ENCODE measurements at regions not wholly inside any gene's neighbourhood (a gene's known extent, or its start where the extent isn't known, plus 50 kb on each side); places are given as distances from the start of the nearest gene placed in this dataset.

DNA sequence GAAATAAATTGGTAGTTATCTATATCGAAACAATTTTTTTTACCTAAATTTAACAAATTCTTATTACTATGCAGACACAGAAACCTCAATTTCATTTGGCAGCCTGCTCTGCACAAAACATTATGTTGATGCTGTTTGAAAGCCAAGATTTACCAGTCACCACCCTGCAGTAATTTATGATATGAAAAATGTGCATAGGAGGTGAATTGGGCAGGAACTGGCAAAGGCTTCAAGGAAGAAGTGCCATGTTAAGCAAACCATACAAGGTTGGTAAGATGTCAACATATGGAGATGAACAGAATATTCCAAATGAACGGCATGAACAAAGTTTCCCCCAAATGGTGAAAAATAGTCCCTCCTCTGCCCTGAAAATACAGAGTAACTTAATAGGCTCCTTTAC is 54.2 kb upstream of the TAB2 start:
- TF ChIP-seq EP300 (IDR thresholded peaks at IDR 0.05) (no peak), POLR2A (IDR thresholded peaks at IDR 0.05) (no peak), POLR2AphosphoS5 (IDR thresholded peaks at IDR 0.05) (no peak)
- TF ChIP-seq, protein P1, sequence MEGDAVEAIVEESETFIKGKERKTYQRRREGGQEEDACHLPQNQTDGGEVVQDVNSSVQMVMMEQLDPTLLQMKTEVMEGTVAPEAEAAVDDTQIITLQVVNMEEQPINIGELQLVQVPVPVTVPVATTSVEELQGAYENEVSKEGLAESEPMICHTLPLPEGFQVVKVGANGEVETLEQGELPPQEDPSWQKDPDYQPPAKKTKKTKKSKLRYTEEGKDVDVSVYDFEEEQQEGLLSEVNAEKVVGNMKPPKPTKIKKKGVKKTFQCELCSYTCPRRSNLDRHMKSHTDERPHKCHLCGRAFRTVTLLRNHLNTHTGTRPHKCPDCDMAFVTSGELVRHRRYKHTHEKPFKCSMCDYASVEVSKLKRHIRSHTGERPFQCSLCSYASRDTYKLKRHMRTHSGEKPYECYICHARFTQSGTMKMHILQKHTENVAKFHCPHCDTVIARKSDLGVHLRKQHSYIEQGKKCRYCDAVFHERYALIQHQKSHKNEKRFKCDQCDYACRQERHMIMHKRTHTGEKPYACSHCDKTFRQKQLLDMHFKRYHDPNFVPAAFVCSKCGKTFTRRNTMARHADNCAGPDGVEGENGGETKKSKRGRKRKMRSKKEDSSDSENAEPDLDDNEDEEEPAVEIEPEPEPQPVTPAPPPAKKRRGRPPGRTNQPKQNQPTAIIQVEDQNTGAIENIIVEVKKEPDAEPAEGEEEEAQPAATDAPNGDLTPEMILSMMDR (IDR thresholded peaks at IDR 0.05), result no peak
- Histone ChIP-seq H3K27ac (no peak overlapping the region), H3K9me3 (no peaks in the 10 kb centered on the region), H3K27me3 (no peaks in the 10 kb centered on the region), H3K4me3 (no peak overlapping the region), H3K4me1 (no peaks in the 10 kb centered on the region), H3K36me3 (no peaks in the 10 kb centered on the region)
- DNase-seq, result no peak
- 94 to 99% methylated on average over 2 of the region's 2 CpGs for WGBS, 2 donors
- intact Hi-C loops (cut with DNase I), result no loop called here

DNA sequence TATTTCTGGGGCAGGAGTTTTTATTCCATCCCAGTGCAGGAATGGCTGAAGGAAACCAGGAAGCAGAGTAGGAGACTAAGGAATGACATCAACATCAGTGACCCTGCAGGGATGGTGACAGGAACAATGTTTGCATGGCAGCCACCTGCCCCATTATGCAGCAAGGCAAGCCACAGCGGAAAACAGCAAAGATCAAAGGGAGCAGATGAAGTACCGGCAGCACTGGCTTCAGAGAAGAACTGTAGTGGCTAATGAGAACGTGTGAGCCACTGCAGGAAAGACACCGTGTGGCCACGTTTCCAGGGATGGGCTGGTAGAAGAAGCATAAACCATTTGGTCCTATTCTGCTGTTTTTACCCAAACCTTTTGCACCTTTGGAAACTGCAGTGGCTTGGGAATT is 52.9 kb upstream of the TAB2 start:
- no peak for DNase-seq
- TF ChIP-seq POLR2AphosphoS5 (IDR thresholded peaks at IDR 0.05) (no peak), EP300 (IDR thresholded peaks at IDR 0.05) (no peak), POLR2A (IDR thresholded peaks at IDR 0.05) (no peak)
- TF ChIP-seq, protein P1 (IDR thresholded peaks at IDR 0.05), result no peak
- WGBS, 2 donors, result 21 to 40% methylated on average over 5 of the region's 5 CpGs
- no peak overlapping the region for H3K27ac ChIP-seq
- H3K4me1 ChIP-seq, result no peaks in the 10 kb centered on the region
- H3K9me3 ChIP-seq, result no peaks in the 10 kb centered on the region
- intact Hi-C loops (cut with DNase I), result no loop called here
- no peak overlapping the region for H3K4me3 ChIP-seq
- no peaks in the 10 kb centered on the region for H3K27me3 ChIP-seq
- no peaks in the 10 kb centered on the region for H3K36me3 ChIP-seq

DNA sequence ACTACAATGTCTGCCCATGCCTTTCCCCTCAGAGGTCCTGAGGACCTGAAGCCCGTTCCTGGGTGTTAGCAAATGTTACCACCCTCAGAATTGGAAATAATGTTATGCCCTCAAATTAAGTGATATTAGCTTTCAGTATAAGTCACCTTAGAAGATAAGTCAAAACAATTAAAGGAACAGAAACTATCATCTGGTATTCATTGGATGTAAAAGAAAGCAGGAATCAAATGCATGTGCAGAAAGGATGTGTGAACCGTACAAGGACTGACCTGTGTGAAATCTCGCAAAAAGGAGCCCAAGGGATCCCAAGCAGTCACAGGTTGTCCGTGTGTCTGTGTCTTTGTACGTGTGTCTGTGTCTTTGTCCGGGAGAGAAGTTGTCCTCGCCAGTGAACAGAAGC is 51.6 kb upstream of the TAB2 start:
- no peaks in the 10 kb centered on the region for H3K4me1 ChIP-seq
- WGBS, 2 donors, result 83 to 87% methylated on average over 7 of the region's 7 CpGs
- intact Hi-C loops (cut with DNase I), result no loop called here

DNA sequence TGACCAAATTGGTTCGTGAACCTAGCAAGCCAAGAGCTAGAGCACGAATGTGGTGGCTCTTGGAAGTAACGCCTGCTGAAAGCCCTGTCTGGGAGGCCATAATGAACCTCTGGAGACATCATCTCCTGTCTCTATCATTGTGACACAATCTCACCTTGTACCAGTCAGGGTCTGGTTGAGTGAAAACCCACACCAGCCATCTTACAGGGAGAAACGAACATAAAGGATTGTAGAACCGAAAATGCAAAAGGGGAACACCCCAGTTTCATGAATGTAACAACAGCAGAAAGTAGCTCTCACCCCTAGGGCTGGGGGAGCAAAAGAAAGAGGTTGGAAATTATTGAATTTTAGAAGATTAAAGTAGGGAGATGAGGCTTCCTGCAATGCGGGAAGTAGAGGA is 50.9 kb upstream of the TAB2 start:
- Histone ChIP-seq H3K4me3 (no peak overlapping the region), H3K36me3 (no peaks in the 10 kb centered on the region), H3K27ac (no peak overlapping the region), H3K27me3 (no peaks in the 10 kb centered on the region), H3K9me3 (no peaks in the 10 kb centered on the region), H3K4me1 (no peaks in the 10 kb centered on the region)
- no peak for DNase-seq
- TF ChIP-seq POLR2AphosphoS5 (IDR thresholded peaks at IDR 0.05) (no peak), POLR2A (IDR thresholded peaks at IDR 0.05) (no peak), EP300 (IDR thresholded peaks at IDR 0.05) (no peak)
- TF ChIP-seq, protein P1 (IDR thresholded peaks at IDR 0.05), result no peak
- intact Hi-C loops (cut with DNase I), result no loop called here
- WGBS, 2 donors, result 75 to 86% methylated on average over 6 of the region's 6 CpGs

More for the DNA sequence above, 51.6 kb upstream of the TAB2 start:
- no peak for TF ChIP-seq EP300 (IDR thresholded peaks at IDR 0.05)
- TF ChIP-seq POLR2AphosphoS5 (IDR thresholded peaks at IDR 0.05), result no peak
- TF ChIP-seq, protein P1 (IDR thresholded peaks at IDR 0.05), result no peak
- TF ChIP-seq POLR2A (IDR thresholded peaks at IDR 0.05), result no peak
- DNase-seq, result no peak
- no peaks in the 10 kb centered on the region for H3K9me3 ChIP-seq
- no peaks in the 10 kb centered on the region for H3K27me3 ChIP-seq
- no peak overlapping the region for H3K4me3 ChIP-seq
- H3K36me3 ChIP-seq, result no peaks in the 10 kb centered on the region
- H3K27ac ChIP-seq, result no peak overlapping the region

DNA sequence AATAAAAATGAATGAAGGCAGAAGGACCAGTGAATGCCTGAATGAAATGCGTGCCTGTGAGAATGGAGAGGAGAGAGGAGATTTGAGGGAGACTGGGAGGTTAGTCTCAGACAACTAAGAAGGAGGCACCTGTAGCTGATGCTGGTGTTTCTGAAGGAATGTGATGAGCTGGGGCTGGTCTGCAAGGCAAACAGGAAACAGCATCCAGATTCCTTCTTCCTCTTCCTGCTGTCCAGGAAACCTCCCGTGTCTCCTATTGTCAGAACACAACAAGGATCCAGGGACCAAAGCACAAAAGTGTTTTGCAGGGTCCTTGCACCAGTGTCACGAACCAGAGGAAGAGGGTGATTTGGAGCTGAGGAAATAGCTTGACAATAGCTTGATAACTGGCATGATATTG is 50.4 kb upstream of the TAB2 start:
- H3K4me1 ChIP-seq, result no peaks in the 10 kb centered on the region
- TF ChIP-seq, protein P1 (IDR thresholded peaks at IDR 0.05), result no peak
- TF ChIP-seq EP300 (IDR thresholded peaks at IDR 0.05) (no peak), POLR2AphosphoS5 (IDR thresholded peaks at IDR 0.05) (no peak), POLR2A (IDR thresholded peaks at IDR 0.05) (no peak)
- WGBS, 2 donors, result 65 to 75% methylated on average over 3 of the region's 3 CpGs
- no peaks in the 10 kb centered on the region for H3K36me3 ChIP-seq
- no peak overlapping the region for H3K27ac ChIP-seq
- H3K9me3 ChIP-seq, result peaks cover 0 to under 1% (median 0%) of the 10 kb centered on the region in 4 donors
- H3K4me3 ChIP-seq, result no peak overlapping the region
- H3K27me3 ChIP-seq, result no peaks in the 10 kb centered on the region
- DNase-seq, result no peak
- intact Hi-C loops (cut with DNase I), result no loop called here

Measured in sigmoid colon (tissue), 6 donors.